Neural progenitor cell (in vitro differentiated cells): ENCODE measurements at regions not wholly inside any gene's neighbourhood (a gene's known extent, or its start where the extent isn't known, plus 50 kb on each side); places are given as distances from the start of the nearest gene placed in this dataset.

Source experiments
- DNase-seq: peaks from one replicate; pipeline ENCODE4 v3.0.0-alpha.2; 2016; ENCODE audit warnings: low spot score
- H2AFZ ChIP-seq: fragments of 200-600 bp; sonication (generic); replicated peaks from 2 replicates; pipeline ENCODE4 v1.6.1; 2016; ENCODE audit warnings: antibody characterized with exemption
- H3F3A ChIP-seq: fragments of 200-600 bp; sonication (generic); 2 replicates; pipeline ENCODE4 v1.6.1; 2016; ENCODE audit warnings: antibody characterized with exemption, low read depth
- H3K27ac ChIP-seq: fragments of 200-600 bp; sonication (generic); 2 replicates; pipeline ENCODE4 v1.5.1; 2016; ENCODE audit warnings: mild to moderate bottlenecking
- H3K27me3 ChIP-seq: fragments of 200-600 bp; sonication (generic); 2 replicates; pipeline ENCODE4 v1.6.1; 2016; ENCODE audit warnings: mild to moderate bottlenecking, moderate library complexity
- H3K36me3 ChIP-seq: fragments of 200-600 bp; sonication (generic); 2 replicates; pipeline ENCODE4 v1.5.1; 2016
- H3K4me1 ChIP-seq: fragments of 200-600 bp; sonication (generic); 2 replicates; pipeline ENCODE4 v1.6.1; 2016; ENCODE audit warnings: mixed run types
- H3K4me2 ChIP-seq: fragments of 200-600 bp; sonication (generic); 2 replicates; pipeline ENCODE4 v1.6.1; 2016
- H3K4me3 ChIP-seq: fragments of 200-600 bp; sonication (generic); 2 replicates; pipeline ENCODE4 v1.5.1; 2016
- H3K79me2 ChIP-seq: fragments of 200-600 bp; sonication (generic); 2 replicates; pipeline ENCODE4 v1.6.1; 2016; ENCODE audit warnings: low read depth
- H3K9ac ChIP-seq: fragments of 200-600 bp; sonication (generic); 2 replicates; pipeline ENCODE4 v1.6.1; 2016
- H3K9me3 ChIP-seq: fragments of 200-600 bp; sonication (generic); 2 replicates; pipeline ENCODE4 v1.5.1; 2016; ENCODE audit warnings: low read depth
- H4K20me1 ChIP-seq: fragments of 200-600 bp; sonication (generic); 2 replicates; pipeline ENCODE4 v1.6.1; 2016; ENCODE audit warnings: low read depth
- H3K27ac Mint-ChIP-seq: 3 replicates; pipeline ENCODE4 v1.8.0; 2021; ENCODE audit warnings: mixed read lengths
- H3K27me3 Mint-ChIP-seq: 2 replicates; pipeline ENCODE4 v1.8.0; 2022; ENCODE audit warnings: low read depth, mild to moderate bottlenecking, inconsistent platforms, moderate library complexity, mixed read lengths; ENCODE audit not compliant: insufficient read depth
- H3K36me3 Mint-ChIP-seq: 3 replicates; pipeline ENCODE4 v1.8.0; 2021; ENCODE audit warnings: mixed read lengths
- H3K4me1 Mint-ChIP-seq: 3 replicates; pipeline ENCODE4 v1.8.0; 2021; ENCODE audit warnings: mixed read lengths
- H3K4me3 Mint-ChIP-seq: 3 replicates; pipeline ENCODE4 v1.8.0; 2021; ENCODE audit warnings: mild to moderate bottlenecking, moderate library complexity, mixed read lengths
- H3K9me3 Mint-ChIP-seq: 3 replicates; pipeline ENCODE4 v1.8.0; 2020; ENCODE audit warnings: mixed read lengths
- EZH2 ChIP-seq: fragments of 200-600 bp; sonication (generic); IDR thresholded peaks from 2 replicates; pipeline ENCODE4 v1.6.1; 2017; ENCODE audit warnings: antibody characterized with exemption, mild to moderate bottlenecking, moderate library complexity
- EZH2phosphoT487 ChIP-seq: fragments of 200-600 bp; sonication (generic); IDR thresholded peaks from 2 replicates; pipeline ENCODE4 v1.6.1; 2017; ENCODE audit warnings: antibody characterized with exemption
- TF ChIP-seq, protein P1 (sequence below): fragments of 200-600 bp; sonication (generic); IDR thresholded peaks from 2 replicates; pipeline ENCODE4 v1.5.1; 2017; ENCODE audit warnings: antibody characterized with exemption, mild to moderate bottlenecking

DNA sequence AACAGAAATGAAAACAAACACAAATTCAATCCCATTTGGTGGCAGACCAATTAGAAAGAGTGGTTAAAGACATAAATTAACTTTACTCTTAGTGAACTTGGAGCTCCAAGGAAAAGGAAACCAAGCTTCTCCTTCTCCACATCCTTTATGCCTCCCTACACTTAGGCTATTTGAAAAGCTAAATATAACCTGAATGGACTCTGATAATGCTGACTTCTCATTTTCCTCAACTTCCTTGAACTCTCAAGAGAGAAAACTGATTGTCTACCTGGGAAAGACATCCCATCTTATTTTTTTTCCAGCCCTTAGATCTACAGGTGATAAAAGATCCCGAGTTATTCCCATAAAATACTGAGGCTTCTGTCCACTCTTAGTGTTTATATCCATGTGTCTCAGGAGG, 178.4 kb upstream of the SPAG17 start:
- Mint-ChIP-seq H3K36me3 (no peaks in the 10 kb centered on the region), H3K27me3 (peaks cover 3% of the 10 kb centered on the region), H3K4me3 (no peak overlapping the region), H3K9me3 (peaks cover 21% of the 10 kb centered on the region), H3K4me1 (no peaks in the 10 kb centered on the region), H3K27ac (no peak overlapping the region)
- Histone ChIP-seq H3K27me3 (no peaks in the 10 kb centered on the region), H3K4me1 (no peaks in the 10 kb centered on the region), H3K9me3 (peaks cover 8% of the 10 kb centered on the region), H3K79me2 (no peaks in the 10 kb centered on the region), H3F3A (no peaks in the 10 kb centered on the region), H3K4me3 (no peak overlapping the region), H4K20me1 (no peaks in the 10 kb centered on the region), H3K36me3 (no peaks in the 10 kb centered on the region), H2AFZ (no peak overlapping the region), H3K9ac (no peak overlapping the region), H3K27ac (no peak overlapping the region), H3K4me2 (no peak overlapping the region)
- TF ChIP-seq EZH2phosphoT487 = no peak
- TF ChIP-seq, protein P1, sequence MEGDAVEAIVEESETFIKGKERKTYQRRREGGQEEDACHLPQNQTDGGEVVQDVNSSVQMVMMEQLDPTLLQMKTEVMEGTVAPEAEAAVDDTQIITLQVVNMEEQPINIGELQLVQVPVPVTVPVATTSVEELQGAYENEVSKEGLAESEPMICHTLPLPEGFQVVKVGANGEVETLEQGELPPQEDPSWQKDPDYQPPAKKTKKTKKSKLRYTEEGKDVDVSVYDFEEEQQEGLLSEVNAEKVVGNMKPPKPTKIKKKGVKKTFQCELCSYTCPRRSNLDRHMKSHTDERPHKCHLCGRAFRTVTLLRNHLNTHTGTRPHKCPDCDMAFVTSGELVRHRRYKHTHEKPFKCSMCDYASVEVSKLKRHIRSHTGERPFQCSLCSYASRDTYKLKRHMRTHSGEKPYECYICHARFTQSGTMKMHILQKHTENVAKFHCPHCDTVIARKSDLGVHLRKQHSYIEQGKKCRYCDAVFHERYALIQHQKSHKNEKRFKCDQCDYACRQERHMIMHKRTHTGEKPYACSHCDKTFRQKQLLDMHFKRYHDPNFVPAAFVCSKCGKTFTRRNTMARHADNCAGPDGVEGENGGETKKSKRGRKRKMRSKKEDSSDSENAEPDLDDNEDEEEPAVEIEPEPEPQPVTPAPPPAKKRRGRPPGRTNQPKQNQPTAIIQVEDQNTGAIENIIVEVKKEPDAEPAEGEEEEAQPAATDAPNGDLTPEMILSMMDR = no peak
- no peak for TF ChIP-seq EZH2
- no peak for DNase-seq

DNA sequence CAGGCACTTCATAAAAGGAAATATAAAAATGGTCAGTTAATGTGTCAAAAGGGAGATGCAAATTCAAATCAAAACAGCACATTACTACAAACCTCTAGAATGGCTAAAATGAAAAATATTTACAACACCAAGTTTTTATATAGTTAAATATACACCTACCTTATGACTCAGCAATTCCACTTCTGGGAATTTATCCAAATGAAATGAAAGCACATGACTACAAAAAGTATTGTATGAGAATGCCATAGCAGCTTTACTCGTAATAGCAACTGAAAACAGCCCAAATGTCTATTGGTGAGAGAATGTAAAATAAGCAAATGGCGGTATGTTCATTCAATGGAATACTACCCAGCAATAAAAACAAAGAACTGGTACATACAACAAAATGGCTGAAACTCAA, 175.8 kb upstream of the SPAG17 start:
- Histone ChIP-seq H3K27me3 (no peaks in the 10 kb centered on the region), H3F3A (no peaks in the 10 kb centered on the region), H2AFZ (no peak overlapping the region), H3K9ac (no peak overlapping the region), H3K27ac (no peak overlapping the region), H3K79me2 (no peaks in the 10 kb centered on the region), H3K9me3 (peaks cover 8% of the 10 kb centered on the region), H3K4me1 (no peaks in the 10 kb centered on the region), H3K4me2 (no peak overlapping the region), H3K4me3 (no peak overlapping the region), H3K36me3 (no peaks in the 10 kb centered on the region), H4K20me1 (no peaks in the 10 kb centered on the region)
- no peaks in the 10 kb centered on the region for H3K36me3 Mint-ChIP-seq
- DNase-seq = no peak
- TF ChIP-seq, protein P1 = no peak
- no peak for TF ChIP-seq EZH2
- TF ChIP-seq EZH2phosphoT487 = no peak
- H3K4me1 Mint-ChIP-seq = no peaks in the 10 kb centered on the region
- peaks cover 3% of the 10 kb centered on the region for H3K27me3 Mint-ChIP-seq
- no peak overlapping the region for H3K4me3 Mint-ChIP-seq
- no peak overlapping the region for H3K27ac Mint-ChIP-seq
- peaks cover 21% of the 10 kb centered on the region for H3K9me3 Mint-ChIP-seq

DNA sequence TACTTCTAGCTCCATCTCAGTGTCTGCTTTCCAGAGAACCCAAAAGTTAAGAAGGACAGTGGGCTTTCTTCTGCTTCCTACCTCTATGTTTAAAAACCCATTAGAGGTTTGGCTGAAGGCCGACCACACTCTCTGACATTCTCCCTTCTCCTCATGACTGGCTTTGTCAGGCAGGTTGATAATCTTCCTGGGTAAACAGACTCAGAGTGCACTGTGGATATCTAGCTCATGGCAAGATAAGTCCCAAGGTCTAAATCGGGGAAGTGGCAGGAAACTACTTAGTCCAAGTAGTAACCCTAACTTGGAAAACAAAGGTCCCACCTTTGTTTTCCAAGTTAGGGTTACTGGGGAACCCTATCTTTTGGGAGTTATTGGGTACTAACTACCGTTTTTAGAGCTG, 161.9 kb upstream of the SPAG17 start:
- H3K9me3 Mint-ChIP-seq = no peaks in the 10 kb centered on the region
- Histone ChIP-seq H3K79me2 (no peaks in the 10 kb centered on the region), H3K27ac (no peak overlapping the region), H3K4me2 (no peak overlapping the region), H2AFZ (no peak overlapping the region), H4K20me1 (no peaks in the 10 kb centered on the region), H3K4me3 (no peak overlapping the region), H3K27me3 (no peaks in the 10 kb centered on the region), H3K9ac (no peak overlapping the region), H3F3A (no peaks in the 10 kb centered on the region), H3K4me1 (no peaks in the 10 kb centered on the region), H3K9me3 (no peaks in the 10 kb centered on the region), H3K36me3 (no peaks in the 10 kb centered on the region)
- TF ChIP-seq EZH2phosphoT487 (no peak), EZH2 (no peak)
- TF ChIP-seq, protein P1 = no peak
- H3K27ac Mint-ChIP-seq = no peak overlapping the region
- no peak for DNase-seq
- no peaks in the 10 kb centered on the region for H3K36me3 Mint-ChIP-seq
- H3K27me3 Mint-ChIP-seq = no peaks in the 10 kb centered on the region
- H3K4me1 Mint-ChIP-seq = no peaks in the 10 kb centered on the region
- H3K4me3 Mint-ChIP-seq = no peak overlapping the region
